T47D (cell line): ENCODE measurements at regions not wholly inside any gene's neighbourhood (a gene's known extent, or its start where the extent isn't known, plus 50 kb on each side); places are given as distances from the start of the nearest gene placed in this dataset.

ENCODE experiments used
- DNase-seq, 2 experiments: peaks; one replicate each; pipeline versions ENCODE4 v3.0.0 to v3.0.0-alpha.2; 2011 to 2012; ENCODE audit warnings: low read depth in 1 of 2, low spot score in 1 of 2
- JUND ChIP-seq: IDR thresholded peaks from 2 replicates; pipeline ENCODE4 v1.6.1; 2012; ENCODE audit warnings: low read depth
- in situ Hi-C: cut with HindIII; loops from 2 replicates; pipeline ENCODE4 v1.10.0; 2016; ENCODE audit warnings: low sequenced_read_pairs, low pct_unique_long_range_greater_than_20kb

- no peak for DNase-seq
- no peak for TF ChIP-seq JUND
- in situ Hi-C loops: no loop called here
Measured at GRCh38 chr9:135296735-135297455, 182.7 kb upstream of the PPP1R26 start.

GRCh38 chr9:135297456-135298075, 182.0 kb upstream of the PPP1R26 start:
- no peak for DNase-seq
- in situ Hi-C loops: no loop called here
- no peak for TF ChIP-seq JUND

- DNase-seq: no peak
- in situ Hi-C loops: no loop called here
- no peak for TF ChIP-seq JUND
Measured at GRCh38 chr9:135299239-135299590, 180.4 kb upstream of the PPP1R26 start.

- in situ Hi-C loops: no loop called here
- no peak for TF ChIP-seq JUND
- DNase-seq: no peak
Measured at GRCh38 chr9:135299651-135300345, 179.8 kb upstream of the PPP1R26 start.

GRCh38 chr9:135300346-135301141, 179.0 kb upstream of the PPP1R26 start:
- no peak for TF ChIP-seq JUND
- no peak for DNase-seq
- in situ Hi-C loops: no loop called here

- TF ChIP-seq JUND: no peak
- no peak for DNase-seq
- in situ Hi-C loops: no loop called here
Measured at GRCh38 chr9:135301271-135302263, 178.0 kb upstream of the PPP1R26 start.

- TF ChIP-seq JUND: no peak
- no peak for DNase-seq
- in situ Hi-C loops: no loop called here
Measured at GRCh38 chr9:135302329-135303279, 177.0 kb upstream of the PPP1R26 start.

- no peak for TF ChIP-seq JUND
- no peak for DNase-seq
- in situ Hi-C loops: no loop called here
Measured at GRCh38 chr9:135303280-135303647, 176.3 kb upstream of the PPP1R26 start.

- no peak for TF ChIP-seq JUND
- in situ Hi-C loops: no loop called here
- no peak for DNase-seq
Measured at GRCh38 chr9:135303865-135304499, 175.6 kb upstream of the PPP1R26 start.

GRCh38 chr9:135304886-135305285, 174.7 kb upstream of the PPP1R26 start:
- TF ChIP-seq JUND: no peak
- DNase-seq: no peak
- in situ Hi-C loops: no loop called here
